ENCODE measurements at regions not wholly inside any gene's neighbourhood (a gene's known extent, or its start where the extent isn't known, plus 50 kb on each side); places are given as distances from the start of the nearest gene placed in this dataset.

GRCh38 chr10:43790147-43790546 lies 141.5 kb upstream of the ZNF32 start (continued):
- TF ChIP-seq REST (IDR thresholded peaks at IDR 0.05) (no peak), MAX (IDR thresholded peaks at IDR 0.05) (no peak), SP1 (IDR thresholded peaks at IDR 0.05) (no peak), RXRA (IDR thresholded peaks at IDR 0.05) (no peak), GABPA (IDR thresholded peaks at IDR 0.05 in 1 of 2, conservative IDR thresholded peaks at IDR 0.05 in 1 of 2) (no peak), FOXA1 (IDR thresholded peaks at IDR 0.05) (no peak)

GRCh38 chr10:43785252-43785651 lies 136.6 kb upstream of the ZNF32 start:
- DNase-seq (ENCODE audit: low spot score) = no peak
- Histone ChIP-seq H3K9ac (ENCODE audit: low read depth in 1 of 2, low read length in 2 of 2) (no peak overlapping the region), H3K27ac (ENCODE audit: low read depth in 1 of 2, low read length in 2 of 2) (no peak overlapping the region), H3K4me1 (ENCODE audit: control insufficient read depth in 4 of 4, insufficient read depth in 4 of 4, low read length in 3 of 4) (no peaks in the 10 kb centered on the region), H3K4me3 (ENCODE audit: low read depth in 1 of 3, low read length in 3 of 3) (no peak overlapping the region), H3K9me3 (ENCODE audit: control insufficient read depth in 4 of 4, low read length in 3 of 4) (no peaks in the 10 kb centered on the region), H3K27me3 (ENCODE audit: control insufficient read depth in 4 of 4, insufficient read depth in 4 of 4, low read length in 3 of 4) (no peaks in the 10 kb centered on the region), H3K36me3 (ENCODE audit: control insufficient read depth in 4 of 4, insufficient read depth in 3 of 4, low read depth in 1 of 4, low read length in 3 of 4) (no peaks in the 10 kb centered on the region)
- WGBS = 69% methylated on average over 2 of the region's 2 CpGs
- TF ChIP-seq TAF1 (conservative IDR thresholded peaks at IDR 0.05) (no peak), RAD21 (IDR thresholded peaks at IDR 0.05) (peak; percentile 19 to 39)

GRCh38 chr10:43782814-43783213 lies 134.1 kb upstream of the ZNF32 start:
- H3K9me3 ChIP-seq (ENCODE audit: control insufficient read depth in 4 of 4, low read length in 3 of 4) = no peaks in the 10 kb centered on the region
- no peak overlapping the region for H3K9ac ChIP-seq (ENCODE audit: low read depth in 1 of 2, low read length in 2 of 2)
- no peaks in the 10 kb centered on the region for H3K4me1 ChIP-seq (ENCODE audit: control insufficient read depth in 4 of 4, insufficient read depth in 4 of 4, low read length in 3 of 4)
- no peaks in the 10 kb centered on the region for H3K27me3 ChIP-seq (ENCODE audit: control insufficient read depth in 4 of 4, insufficient read depth in 4 of 4, low read length in 3 of 4)
- no peak overlapping the region for H3K4me3 ChIP-seq (ENCODE audit: low read depth in 1 of 3, low read length in 3 of 3)
- no peak for DNase-seq (ENCODE audit: low spot score)
- H3K27ac ChIP-seq (ENCODE audit: low read depth in 1 of 2, low read length in 2 of 2) = no peak overlapping the region
- WGBS = 89% methylated on average over 6 of the region's 6 CpGs
- TF ChIP-seq HNF4A (conservative IDR thresholded peaks at IDR 0.05) (no peak), ZBTB33 (IDR thresholded peaks at IDR 0.05) (no peak), NR2F2 (IDR thresholded peaks at IDR 0.05) (no peak), HNF4G (IDR thresholded peaks at IDR 0.05) (no peak), RAD21 (IDR thresholded peaks at IDR 0.05) (no peak), REST (IDR thresholded peaks at IDR 0.05) (no peak), CTCF (IDR thresholded peaks at IDR 0.05; ENCODE audit: low read depth, low read length, missing input control) (no peak)
- no peaks in the 10 kb centered on the region for H3K36me3 ChIP-seq (ENCODE audit: control insufficient read depth in 4 of 4, insufficient read depth in 3 of 4, low read depth in 1 of 4, low read length in 3 of 4)

Measured in liver (tissue), 8 donors.